MCF 10A (cell line): ENCODE measurements at regions not wholly inside any gene's neighbourhood (a gene's known extent, or its start where the extent isn't known, plus 50 kb on each side); places are given as distances from the start of the nearest gene placed in this dataset.

Experiments used
- BruUV-seq: library from RNA; stranded (reverse); fragments of 400-500 nt; replicated peaks from 2 replicates; lab custom pipeline; 2021; lab: Mats Ljungman, UMichigan
- CTCF ChIA-PET: fragments of 300-600 bp; sonication (Branson Sonifier 250); formaldehyde crosslinking; extraction: SDS; loops from one replicate; lab custom pipeline; 2021; ENCODE audit warnings: antibody characterized with exemption, inconsistent platforms; lab: Yijun Ruan, JAX
- POLR2A ChIA-PET: fragments of 300-600, 350-650 bp; sonication (Branson Sonifier 250); formaldehyde crosslinking; extraction: SDS; loops from one replicate; lab custom pipeline; 2020; ENCODE audit warnings: antibody characterized with exemption, inconsistent platforms; lab: Yijun Ruan, JAX
- DNase-seq: peaks from one replicate; pipeline ENCODE4 v3.0.0-alpha.2; 2018; ENCODE audit not compliant: unreplicated experiment
- H3K27ac Mint-ChIP-seq: one replicate; pipeline ENCODE4 v1.8.0; 2022; ENCODE audit warnings: mild to moderate bottlenecking, low read depth, mixed read lengths; ENCODE audit not compliant: unreplicated experiment
- H3K27me3 Mint-ChIP-seq: one replicate; pipeline ENCODE4 v1.8.0; 2022; ENCODE audit warnings: mixed read lengths; ENCODE audit not compliant: insufficient read depth, unreplicated experiment
- H3K36me3 Mint-ChIP-seq: one replicate; pipeline ENCODE4 v1.8.0; 2022; ENCODE audit warnings: mild to moderate bottlenecking, moderate library complexity, mixed read lengths; ENCODE audit not compliant: insufficient read depth, unreplicated experiment
- H3K4me1 Mint-ChIP-seq: one replicate; pipeline ENCODE4 v1.8.0; 2022; ENCODE audit warnings: mixed read lengths; ENCODE audit not compliant: insufficient read depth, unreplicated experiment
- H3K4me3 Mint-ChIP-seq: one replicate; pipeline ENCODE4 v1.8.0; 2022; ENCODE audit warnings: mild to moderate bottlenecking, moderate library complexity, mixed read lengths; ENCODE audit not compliant: unreplicated experiment
- H3K9me3 Mint-ChIP-seq: one replicate; pipeline ENCODE4 v1.8.0; 2022; ENCODE audit warnings: mixed read lengths; ENCODE audit not compliant: unreplicated experiment
- CTCF ChIP-seq: fragments of 200-600 bp; IDR thresholded peaks from one replicate; pipeline ENCODE4 v1.8.0; 2022; ENCODE audit warnings: antibody characterized with exemption, mild to moderate bottlenecking; ENCODE audit not compliant: unreplicated experiment
- intact Hi-C: fragments of 100-400 bp; cut with micrococcal nuclease; formaldehyde crosslinking; loops from 2 replicates; pipeline ENCODE4 v1.14.1; 2022

GRCh38 chr10:3426190-3426845, 253.7 kb upstream of the PITRM1 start:
- DNase-seq = peak; percentile 82
- intact Hi-C loops = no loop called here
- Mint-ChIP-seq H3K4me3 (no peak overlapping the region), H3K36me3 (no peaks in the 10 kb centered on the region), H3K4me1 (peaks cover 11% of the 10 kb centered on the region), H3K9me3 (no peaks in the 10 kb centered on the region), H3K27ac (peak overlapping the region; percentile 29), H3K27me3 (no peaks in the 10 kb centered on the region)
- CTCF ChIA-PET = no interaction called here
- TF ChIP-seq CTCF = no peak
- BruUV-seq = no TSS peak
- POLR2A ChIA-PET = no interaction called here

- no TSS peak for BruUV-seq
- POLR2A ChIA-PET = no interaction called here
- Mint-ChIP-seq H3K4me3 (no peak overlapping the region), H3K36me3 (no peaks in the 10 kb centered on the region), H3K27ac (no peak overlapping the region), H3K27me3 (no peaks in the 10 kb centered on the region), H3K9me3 (no peaks in the 10 kb centered on the region), H3K4me1 (peaks cover 12% of the 10 kb centered on the region)
- TF ChIP-seq CTCF = no peak
- DNase-seq = no peak
- CTCF ChIA-PET = interaction anchor here (0.6 kb wide), 1 partner anchor 335 kb away, joined by 3 read pairs; no protein-coding TSS in a partner anchor
- intact Hi-C loops = no loop called here
These were observed 253.1 kb upstream of the PITRM1 start for GRCh38 chr10:3425716-3426115.

GRCh38 chr10:3425261-3425660, 252.7 kb upstream of the PITRM1 start:
- intact Hi-C loops = no loop called here
- Mint-ChIP-seq H3K36me3 (no peaks in the 10 kb centered on the region), H3K27me3 (no peaks in the 10 kb centered on the region), H3K4me1 (peaks cover 17% of the 10 kb centered on the region), H3K9me3 (no peaks in the 10 kb centered on the region), H3K27ac (no peak overlapping the region), H3K4me3 (no peak overlapping the region)
- no peak for DNase-seq
- no TSS peak for BruUV-seq
- ChIA-PET CTCF (interaction anchor here (0.6 kb wide), 1 partner anchor 336 kb away, joined by 3 read pairs; no protein-coding TSS in a partner anchor), POLR2A (interaction anchor here (0.6 kb wide), 1 partner anchor 427 kb away, joined by 3 read pairs; no protein-coding TSS in a partner anchor)
- TF ChIP-seq CTCF = no peak

GRCh38 chr10:3424111-3424851, 251.7 kb upstream of the PITRM1 start:
- CTCF ChIA-PET = no interaction called here
- H3K9me3 Mint-ChIP-seq = no peaks in the 10 kb centered on the region
- peaks cover 17% of the 10 kb centered on the region for H3K4me1 Mint-ChIP-seq
- no peak overlapping the region for H3K4me3 Mint-ChIP-seq
- POLR2A ChIA-PET = no interaction called here
- no peak for TF ChIP-seq CTCF
- no peaks in the 10 kb centered on the region for H3K36me3 Mint-ChIP-seq
- intact Hi-C loops = no loop called here
- DNase-seq = peak; percentile 64
- H3K27me3 Mint-ChIP-seq = no peaks in the 10 kb centered on the region
- no TSS peak for BruUV-seq
- no peak overlapping the region for H3K27ac Mint-ChIP-seq
